Endothelial cell of umbilical vein (primary cell): ENCODE measurements at regions not wholly inside any gene's neighbourhood (a gene's known extent, or its start where the extent isn't known, plus 50 kb on each side); places are given as distances from the start of the nearest gene placed in this dataset.

Experiments
- CTCF ChIP-seq, 2 donors: IDR thresholded peaks; 1 replicate in 1 of 2; 2 replicates in 1 of 2; pipeline ENCODE4 v1.5.1; 2011; ENCODE audit warnings: low read length in 2 of 2, mild to moderate bottlenecking in 2 of 2, moderate library complexity in 2 of 2, control low read depth in 1 of 2, inconsistent platforms in 1 of 2, low read depth in 1 of 2; ENCODE audit not compliant: insufficient read depth in 1 of 2; ENCODE audit errors: extremely low read depth in 1 of 2
- EZH2 ChIP-seq: IDR thresholded peaks from 2 replicates; pipeline ENCODE4 v1.6.1; 2012; ENCODE audit warnings: borderline replicate concordance, low read depth, mild to moderate bottlenecking, moderate library complexity, low read length, inconsistent platforms; ENCODE audit not compliant: severe bottlenecking
- MAX ChIP-seq: IDR thresholded peaks from 2 replicates; pipeline ENCODE4 v1.6.1; 2011; ENCODE audit not compliant: insufficient read depth, insufficient read length
- POLR2A ChIP-seq: IDR thresholded peaks from 2 replicates; pipeline ENCODE4 v1.6.1; 2012; ENCODE audit warnings: low read depth, mild to moderate bottlenecking, control low read depth, low read length

- TF ChIP-seq MAX (no peak), EZH2 (no peak), CTCF (IDR thresholded peaks at IDR 0.05; ENCODE audit: extremely low read depth in 1 of 2, insufficient read depth in 1 of 2, low read depth in 1 of 2, low read length in 2 of 2) (no peak), POLR2A (no peak)
Measured at GRCh38 chr6:132228894-132229293, 172.4 kb downstream of the MOXD1 start.
